ENCODE measurements at regions not wholly inside any gene's neighbourhood (a gene's known extent, or its start where the extent isn't known, plus 50 kb on each side); places are given as distances from the start of the nearest gene placed in this dataset.

DNA sequence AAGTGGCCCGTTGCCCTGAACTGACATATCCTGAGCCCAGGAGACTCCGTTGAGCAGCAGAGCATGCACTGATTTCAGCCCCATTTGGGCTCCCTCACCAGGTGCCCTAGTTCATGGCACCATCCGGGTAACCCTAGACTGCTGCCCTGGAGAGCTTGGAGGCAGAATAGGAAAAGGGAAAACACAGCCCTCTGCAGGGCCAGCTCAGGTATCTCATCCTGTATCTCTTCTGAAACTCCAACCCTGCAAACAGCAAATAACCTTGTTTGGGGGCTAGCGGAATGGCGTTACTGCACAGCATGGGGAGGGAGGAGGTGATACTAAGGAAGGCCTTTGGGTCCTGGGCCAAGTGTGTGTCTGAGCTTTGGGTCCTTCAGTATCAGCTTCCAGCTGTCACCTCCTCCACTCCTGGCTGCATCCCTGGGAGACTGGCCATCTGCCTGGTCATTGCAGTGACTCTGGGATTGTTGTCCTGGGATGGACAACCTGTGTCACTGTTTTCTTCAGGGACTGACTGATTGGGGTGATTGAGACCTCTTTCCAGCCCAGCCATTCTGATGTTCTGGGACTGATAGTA lies 233.8 kb upstream of the SKOR2 start:
- no peak overlapping the region for H3K4me2 ChIP-seq
- POLR2A ChIA-PET = no interaction called here
- 50% methylated on average over 5 of the region's 5 CpGs for WGBS (ENCODE audit: low lambda C conversion rate)

DNA sequence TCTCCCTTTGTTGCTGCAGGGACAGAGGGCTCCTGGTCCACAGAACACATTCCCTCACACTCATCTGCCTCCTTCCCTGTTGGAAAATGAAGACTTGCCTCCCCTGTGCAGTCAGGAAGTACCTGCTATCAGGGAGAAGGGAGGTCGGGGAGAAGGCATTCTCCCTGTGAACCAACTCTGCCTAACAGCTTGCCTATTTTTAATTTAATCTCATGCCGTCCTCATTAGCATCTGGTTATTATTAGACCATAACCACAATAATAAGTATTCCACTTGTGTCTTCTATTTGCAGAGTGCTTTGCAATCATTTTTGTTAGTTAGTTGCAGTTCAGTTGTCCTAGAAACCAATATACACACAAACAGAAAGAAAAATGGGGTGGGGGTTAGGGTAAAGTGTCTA lies 232.6 kb upstream of the SKOR2 start:
- Histone ChIP-seq H4K20me1 (ENCODE audit: insufficient read depth) (no peaks in the 10 kb centered on the region), H3K4me2 (no peak overlapping the region), H3K9ac (no peak overlapping the region), H3K79me2 (ENCODE audit: insufficient read depth) (no peaks in the 10 kb centered on the region), H3K36me3 (replicated peaks in 1 of 2; ENCODE audit: control insufficient read depth in 1 of 2, insufficient read depth in 2 of 2, low read length in 1 of 2) (no peaks in the 10 kb centered on the region), H3K27me3 (ENCODE audit: insufficient read depth) (no peaks in the 10 kb centered on the region), H3K4me3 (ENCODE audit: low read depth in 2 of 2, low read length in 1 of 2) (no peak overlapping the region), H3K4me1 (ENCODE audit: control insufficient read depth in 1 of 2, insufficient read depth in 2 of 2, low read depth in 1 of 2, low read length in 1 of 2) (peaks cover 0 to 5% of the 10 kb centered on the region in 2 experiments; a peak in 1 of 4 replicates), H3K9me2 (no peaks in the 10 kb centered on the region), H2AFZ (ENCODE audit: low read depth) (no peak overlapping the region), H3K27ac (ENCODE audit: low read depth in 2 of 2, low read length in 1 of 2) (no peak overlapping the region), H3K9me3 (no peaks in the 10 kb centered on the region), H3F3A (replicated peaks; ENCODE audit: insufficient read depth) (no peaks in the 10 kb centered on the region)
- DNase-seq = no peak
- CTCF ChIA-PET = interaction anchor here (0.6 to 1.5 kb wide), 3 partner anchors 9 to 21 kb away, joined by 3 read pairs; no protein-coding TSS in a partner anchor
- POLR2A ChIA-PET = no interaction called here
- 2% methylated on average over 2 of the region's 2 CpGs for WGBS (ENCODE audit: low lambda C conversion rate)
- TF ChIP-seq FOXM1 (IDR thresholded peaks at IDR 0.05; ENCODE audit: low read depth) (no peak), ELF1 (IDR thresholded peaks at IDR 0.05) (no peak), FOSL2 (IDR thresholded peaks at IDR 0.05; ENCODE audit: borderline replicate concordance, low read depth) (no peak), SMC3 (IDR thresholded peaks at IDR 0.05; ENCODE audit: low read depth, low read length) (no peak), NFIC (IDR thresholded peaks at IDR 0.05; ENCODE audit: borderline replicate concordance) (no peak), GATA2 (CRISPR knock-in tag; IDR thresholded peaks at IDR 0.05) (no peak), TAF1 (IDR thresholded peaks at IDR 0.05; ENCODE audit: borderline replicate concordance, low read depth, low read length) (no peak), TEAD4 (IDR thresholded peaks at IDR 0.05; ENCODE audit: borderline replicate concordance, insufficient read depth) (no peak), RFX5 (IDR thresholded peaks at IDR 0.05; ENCODE audit: low read length) (no peak), MEF2A (IDR thresholded peaks at IDR 0.05; ENCODE audit: borderline replicate concordance, low read depth) (no peak), RXRA (IDR thresholded peaks at IDR 0.05; ENCODE audit: borderline replicate concordance, low read depth) (no peak), TCF12 (IDR thresholded peaks at IDR 0.05) (no peak)
- TF ChIP-seq, protein P1, sequence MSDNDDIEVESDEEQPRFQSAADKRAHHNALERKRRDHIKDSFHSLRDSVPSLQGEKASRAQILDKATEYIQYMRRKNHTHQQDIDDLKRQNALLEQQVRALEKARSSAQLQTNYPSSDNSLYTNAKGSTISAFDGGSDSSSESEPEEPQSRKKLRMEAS (IDR thresholded peaks at IDR 0.05; ENCODE audit: low read depth) = no peak
- TF ChIP-seq, protein P2, sequence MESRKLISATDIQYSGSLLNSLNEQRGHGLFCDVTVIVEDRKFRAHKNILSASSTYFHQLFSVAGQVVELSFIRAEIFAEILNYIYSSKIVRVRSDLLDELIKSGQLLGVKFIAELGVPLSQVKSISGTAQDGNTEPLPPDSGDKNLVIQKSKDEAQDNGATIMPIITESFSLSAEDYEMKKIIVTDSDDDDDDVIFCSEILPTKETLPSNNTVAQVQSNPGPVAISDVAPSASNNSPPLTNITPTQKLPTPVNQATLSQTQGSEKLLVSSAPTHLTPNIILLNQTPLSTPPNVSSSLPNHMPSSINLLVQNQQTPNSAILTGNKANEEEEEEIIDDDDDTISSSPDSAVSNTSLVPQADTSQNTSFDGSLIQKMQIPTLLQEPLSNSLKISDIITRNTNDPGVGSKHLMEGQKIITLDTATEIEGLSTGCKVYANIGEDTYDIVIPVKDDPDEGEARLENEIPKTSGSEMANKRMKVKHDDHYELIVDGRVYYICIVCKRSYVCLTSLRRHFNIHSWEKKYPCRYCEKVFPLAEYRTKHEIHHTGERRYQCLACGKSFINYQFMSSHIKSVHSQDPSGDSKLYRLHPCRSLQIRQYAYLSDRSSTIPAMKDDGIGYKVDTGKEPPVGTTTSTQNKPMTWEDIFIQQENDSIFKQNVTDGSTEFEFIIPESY (IDR thresholded peaks at IDR 0.05; ENCODE audit: borderline replicate concordance, low read depth) = no peak

More for the DNA sequence above, 233.8 kb upstream of the SKOR2 start:
- H3K4me1 ChIP-seq (ENCODE audit: control insufficient read depth in 1 of 2, insufficient read depth in 2 of 2, low read depth in 1 of 2, low read length in 1 of 2) = peaks cover 0 to 5% of the 10 kb centered on the region in 2 experiments; a peak in 1 of 4 replicates
- TF ChIP-seq TEAD4 (IDR thresholded peaks at IDR 0.05; ENCODE audit: borderline replicate concordance, insufficient read depth) = no peak
- TF ChIP-seq POLR2AphosphoS5 (IDR thresholded peaks at IDR 0.05; ENCODE audit: low read depth, low read length) = no peak
- TF ChIP-seq, protein P3, sequence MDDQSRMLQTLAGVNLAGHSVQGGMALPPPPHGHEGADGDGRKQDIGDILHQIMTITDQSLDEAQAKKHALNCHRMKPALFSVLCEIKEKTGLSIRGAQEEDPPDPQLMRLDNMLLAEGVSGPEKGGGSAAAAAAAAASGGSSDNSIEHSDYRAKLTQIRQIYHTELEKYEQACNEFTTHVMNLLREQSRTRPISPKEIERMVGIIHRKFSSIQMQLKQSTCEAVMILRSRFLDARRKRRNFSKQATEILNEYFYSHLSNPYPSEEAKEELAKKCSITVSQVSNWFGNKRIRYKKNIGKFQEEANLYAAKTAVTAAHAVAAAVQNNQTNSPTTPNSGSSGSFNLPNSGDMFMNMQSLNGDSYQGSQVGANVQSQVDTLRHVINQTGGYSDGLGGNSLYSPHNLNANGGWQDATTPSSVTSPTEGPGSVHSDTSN (IDR thresholded peaks at IDR 0.05) = no peak
- no peak for TF ChIP-seq FOSL2 (IDR thresholded peaks at IDR 0.05; ENCODE audit: borderline replicate concordance, low read depth)
- no peak for TF ChIP-seq ELF1 (IDR thresholded peaks at IDR 0.05)
- TF ChIP-seq MXI1 (IDR thresholded peaks at IDR 0.05; ENCODE audit: low read depth, low read length) = no peak
- TF ChIP-seq EP300 (IDR thresholded peaks at IDR 0.05; ENCODE audit: borderline replicate concordance in 1 of 2, low read depth in 1 of 2, low read length in 1 of 2) = no peak
- TF ChIP-seq FOXJ3 (CRISPR knock-in tag; IDR thresholded peaks at IDR 0.05) = no peak
- TF ChIP-seq, protein P4, sequence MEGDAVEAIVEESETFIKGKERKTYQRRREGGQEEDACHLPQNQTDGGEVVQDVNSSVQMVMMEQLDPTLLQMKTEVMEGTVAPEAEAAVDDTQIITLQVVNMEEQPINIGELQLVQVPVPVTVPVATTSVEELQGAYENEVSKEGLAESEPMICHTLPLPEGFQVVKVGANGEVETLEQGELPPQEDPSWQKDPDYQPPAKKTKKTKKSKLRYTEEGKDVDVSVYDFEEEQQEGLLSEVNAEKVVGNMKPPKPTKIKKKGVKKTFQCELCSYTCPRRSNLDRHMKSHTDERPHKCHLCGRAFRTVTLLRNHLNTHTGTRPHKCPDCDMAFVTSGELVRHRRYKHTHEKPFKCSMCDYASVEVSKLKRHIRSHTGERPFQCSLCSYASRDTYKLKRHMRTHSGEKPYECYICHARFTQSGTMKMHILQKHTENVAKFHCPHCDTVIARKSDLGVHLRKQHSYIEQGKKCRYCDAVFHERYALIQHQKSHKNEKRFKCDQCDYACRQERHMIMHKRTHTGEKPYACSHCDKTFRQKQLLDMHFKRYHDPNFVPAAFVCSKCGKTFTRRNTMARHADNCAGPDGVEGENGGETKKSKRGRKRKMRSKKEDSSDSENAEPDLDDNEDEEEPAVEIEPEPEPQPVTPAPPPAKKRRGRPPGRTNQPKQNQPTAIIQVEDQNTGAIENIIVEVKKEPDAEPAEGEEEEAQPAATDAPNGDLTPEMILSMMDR (IDR thresholded peaks at IDR 0.05) = no peak
- H3K4me3 ChIP-seq (ENCODE audit: low read depth in 2 of 2, low read length in 1 of 2) = no peak overlapping the region
- H3K27ac ChIP-seq (ENCODE audit: low read depth in 2 of 2, low read length in 1 of 2) = no peak overlapping the region
- H3K9me3 ChIP-seq = no peaks in the 10 kb centered on the region
- no peak for DNase-seq
- no peaks in the 10 kb centered on the region for H3K79me2 ChIP-seq (ENCODE audit: insufficient read depth)
- CTCF ChIA-PET = interaction anchor here (0.6 to 1.5 kb wide), 5 partner anchors 8 to 47 kb away, joined by 3 read pairs; no protein-coding TSS in a partner anchor
- no peaks in the 10 kb centered on the region for H3K9me2 ChIP-seq
- no peaks in the 10 kb centered on the region for H3K27me3 ChIP-seq (ENCODE audit: insufficient read depth)
- no peaks in the 10 kb centered on the region for H3F3A ChIP-seq (replicated peaks; ENCODE audit: insufficient read depth)
- no peak overlapping the region for H2AFZ ChIP-seq (ENCODE audit: low read depth)
- H3K36me3 ChIP-seq (replicated peaks in 1 of 2; ENCODE audit: control insufficient read depth in 1 of 2, insufficient read depth in 2 of 2, low read length in 1 of 2) = no peaks in the 10 kb centered on the region
- H3K9ac ChIP-seq = no peak overlapping the region
- H4K20me1 ChIP-seq (ENCODE audit: insufficient read depth) = no peaks in the 10 kb centered on the region

All from SK-N-SH (cell line).